H9 (cell line): ENCODE measurements at regions not wholly inside any gene's neighbourhood (a gene's known extent, or its start where the extent isn't known, plus 50 kb on each side); places are given as distances from the start of the nearest gene placed in this dataset.
A peak's percentile ranks its signal among the peaks of the same experiment; 100 is the strongest.

Source experiments
- DNase-seq: peaks from one replicate; pipeline ENCODE4 v3.0.0-alpha.2; 2017
- H2AFZ ChIP-seq: one replicate; pipeline ENCODE4 v1.6.1; 2013; ENCODE audit warnings: mild to moderate bottlenecking, low read length, control low read depth, moderate library complexity
- H2AK5ac ChIP-seq: 2 replicates; pipeline ENCODE4 v1.6.1; 2013; ENCODE audit warnings: low read length, control low read depth, mixed read lengths; ENCODE audit not compliant: insufficient read length
- H2BK120ac ChIP-seq: one replicate; pipeline ENCODE4 v1.6.1; 2013; ENCODE audit warnings: low read depth, mild to moderate bottlenecking, low read length, control low read depth, inconsistent platforms; ENCODE audit not compliant: poor library complexity, severe bottlenecking
- H2BK12ac ChIP-seq: 2 replicates; pipeline ENCODE4 v1.6.1; 2013; ENCODE audit warnings: low read length, control low read depth, mixed read lengths, low read depth; ENCODE audit not compliant: insufficient read length
- H2BK15ac ChIP-seq: 2 replicates; pipeline ENCODE4 v1.6.1; 2013; ENCODE audit warnings: low read depth, low read length, control low read depth
- H2BK20ac ChIP-seq: one replicate; pipeline ENCODE4 v1.6.1; 2013; ENCODE audit warnings: low read depth, mild to moderate bottlenecking, low read length, control low read depth, inconsistent platforms; ENCODE audit not compliant: poor library complexity, severe bottlenecking
- H2BK5ac ChIP-seq: 2 replicates; pipeline ENCODE4 v1.6.1; 2013; ENCODE audit warnings: low read length, control low read depth, mixed read lengths; ENCODE audit not compliant: insufficient read length
- H3K14ac ChIP-seq: 2 replicates; pipeline ENCODE4 v1.6.1; 2013; ENCODE audit warnings: low read length, control low read depth; ENCODE audit not compliant: insufficient read depth
- H3K18ac ChIP-seq: 2 replicates; pipeline ENCODE4 v1.6.1; 2013; ENCODE audit warnings: low read depth, mild to moderate bottlenecking, mixed read lengths, low read length, control low read depth; ENCODE audit not compliant: insufficient read length
- H3K23ac ChIP-seq: 2 replicates; pipeline ENCODE4 v1.6.1; 2013; ENCODE audit warnings: low read length, control low read depth, mixed read lengths, low read depth; ENCODE audit not compliant: insufficient read length
- H3K23me2 ChIP-seq: 2 replicates; pipeline ENCODE4 v1.6.1; 2013; ENCODE audit warnings: low read depth, mild to moderate bottlenecking, mixed read lengths, low read length, control low read depth; ENCODE audit not compliant: insufficient read length, poor library complexity, severe bottlenecking
- H3K27ac ChIP-seq: 2 replicates; pipeline ENCODE4 v1.5.1; 2013; ENCODE audit warnings: low read length, control low read depth, mixed read lengths, low read depth; ENCODE audit not compliant: insufficient read length
- H3K27me3 ChIP-seq: 2 replicates; pipeline ENCODE4 v1.6.1; 2013; ENCODE audit warnings: low read length, control low read depth, inconsistent platforms; ENCODE audit not compliant: insufficient read depth
- H3K4ac ChIP-seq: 2 replicates; pipeline ENCODE4 v1.6.1; 2013; ENCODE audit warnings: low read depth, mild to moderate bottlenecking, control low read depth, inconsistent platforms, low read length, moderate library complexity
- H3K4me1 ChIP-seq: 2 replicates; pipeline ENCODE4 v1.6.1; 2013; ENCODE audit warnings: low read length, control low read depth, inconsistent platforms; ENCODE audit not compliant: insufficient read depth
- H3K4me2 ChIP-seq: 2 replicates; pipeline ENCODE4 v1.6.1; 2013; ENCODE audit warnings: low read length, control low read depth, mixed read lengths; ENCODE audit not compliant: insufficient read length, insufficient read depth
- H3K56ac ChIP-seq: 2 replicates; pipeline ENCODE4 v1.6.1; 2013; ENCODE audit warnings: low read depth, mild to moderate bottlenecking, mixed read lengths, low read length, control low read depth; ENCODE audit not compliant: insufficient read length
- H3K79me1 ChIP-seq: 2 replicates; pipeline ENCODE4 v1.6.1; 2013; ENCODE audit warnings: low read depth, mild to moderate bottlenecking, moderate library complexity, low read length, control low read depth, inconsistent platforms; ENCODE audit not compliant: insufficient read depth, poor library complexity, severe bottlenecking
- H3K79me2 ChIP-seq: 2 replicates; pipeline ENCODE4 v1.6.1; 2013; ENCODE audit warnings: low read length, control low read depth, inconsistent platforms; ENCODE audit not compliant: insufficient read depth
- H3K9ac ChIP-seq: 2 replicates; pipeline ENCODE4 v1.6.1; 2013; ENCODE audit warnings: low read length, control low read depth, mixed read lengths; ENCODE audit not compliant: insufficient read length; ENCODE audit errors: extremely low read depth
- H3K9me3 ChIP-seq: one replicate; pipeline ENCODE4 v1.6.1; 2013; ENCODE audit warnings: low read depth, low read length, inconsistent platforms; ENCODE audit not compliant: control insufficient read depth
- H3T11ph ChIP-seq: one replicate; pipeline ENCODE4 v1.6.1; 2013; ENCODE audit warnings: mild to moderate bottlenecking, low read length, control low read depth, inconsistent platforms
- H4K20me1 ChIP-seq: one replicate; pipeline ENCODE4 v1.6.1; 2013; ENCODE audit not compliant: control insufficient read depth, insufficient read length, insufficient read depth
- H4K5ac ChIP-seq: 2 replicates; pipeline ENCODE4 v1.6.1; 2013; ENCODE audit warnings: low read depth, mild to moderate bottlenecking, mixed read lengths, low read length, control low read depth; ENCODE audit not compliant: insufficient read length
- H4K8ac ChIP-seq: replicated peaks from 2 replicates; pipeline ENCODE4 v1.6.1; 2013; ENCODE audit warnings: low read length, control low read depth, mixed read lengths, low read depth; ENCODE audit not compliant: insufficient read length
- H4K91ac ChIP-seq: 2 replicates; pipeline ENCODE4 v1.6.1; 2013; ENCODE audit warnings: low read depth, mild to moderate bottlenecking, moderate library complexity, mixed read lengths, low read length, control low read depth; ENCODE audit not compliant: insufficient read length
- H3K27ac Mint-ChIP-seq, 3 experiments: 2 replicates in 2 of 3; 3 replicates in 1 of 3; pipeline ENCODE4 v1.8.0; 2020 to 2021; ENCODE audit warnings: mixed read lengths in 3 of 3, mild to moderate bottlenecking in 1 of 3, moderate library complexity in 1 of 3
- H3K27me3 Mint-ChIP-seq: 2 replicates; pipeline ENCODE4 v1.8.0; 2021; ENCODE audit warnings: low read depth, mild to moderate bottlenecking, moderate library complexity, mixed read lengths
- H3K36me3 Mint-ChIP-seq, 3 experiments: 2 replicates in 2 of 3; 3 replicates in 1 of 3; pipeline ENCODE4 v1.8.0; 2020 to 2021; ENCODE audit warnings: low read depth in 3 of 3, mixed read lengths in 3 of 3; ENCODE audit not compliant: insufficient read depth in 1 of 3
- H3K4me1 Mint-ChIP-seq, 2 experiments: 2 replicates each; pipeline ENCODE4 v1.8.0; 2020; ENCODE audit warnings: mixed read lengths in 2 of 2
- H3K4me3 Mint-ChIP-seq, 2 experiments: 2 replicates in 1 of 2; 3 replicates in 1 of 2; pipeline ENCODE4 v1.8.0; 2020 to 2021; ENCODE audit warnings: mild to moderate bottlenecking in 2 of 2, mixed read lengths in 2 of 2, moderate library complexity in 1 of 2
- H3K9me3 Mint-ChIP-seq, 2 experiments: 2 replicates in 1 of 2; 3 replicates in 1 of 2; pipeline ENCODE4 v1.8.0; 2020; ENCODE audit warnings: mild to moderate bottlenecking in 2 of 2, mixed read lengths in 2 of 2, moderate library complexity in 1 of 2
- CTCF ChIP-seq: fragments of 200-600 bp; sonication (generic); conservative IDR thresholded peaks from 3 replicates; pipeline ENCODE4 v1.8.0; 2021; ENCODE audit warnings: antibody characterized with exemption, mild to moderate bottlenecking

- Histone ChIP-seq H3K23me2 (no peaks in the 10 kb centered on the region), H3K14ac (no peak overlapping the region), H3K9me3 (no peaks in the 10 kb centered on the region), H4K20me1 (no peaks in the 10 kb centered on the region), H4K5ac (no peak overlapping the region), H3K23ac (no peak overlapping the region), H3K27me3 (no peaks in the 10 kb centered on the region), H2BK12ac (no peak overlapping the region), H2BK15ac (no peak overlapping the region), H3T11ph (no peak overlapping the region), H3K9ac (no peak overlapping the region), H2BK20ac (no peak overlapping the region), H3K27ac (no peak overlapping the region), H3K79me2 (no peaks in the 10 kb centered on the region), H2AFZ (no peak overlapping the region), H3K18ac (no peak overlapping the region), H3K79me1 (no peaks in the 10 kb centered on the region), H4K91ac (no peak overlapping the region), H2AK5ac (no peak overlapping the region), H3K4ac (no peak overlapping the region), H3K4me2 (no peak overlapping the region), H2BK120ac (no peak overlapping the region), H2BK5ac (no peak overlapping the region), H3K4me1 (no peaks in the 10 kb centered on the region), H4K8ac (no peak overlapping the region), H3K56ac (no peak overlapping the region)
- DNase-seq = no peak
- H3K36me3 Mint-ChIP-seq = no peaks in the 10 kb centered on the region
- H3K4me1 Mint-ChIP-seq = no peaks in the 10 kb centered on the region
- no peak overlapping the region for H3K4me3 Mint-ChIP-seq
- TF ChIP-seq CTCF = no peak
- H3K27me3 Mint-ChIP-seq = no peaks in the 10 kb centered on the region
- peak overlapping the region in 1 of 3 experiments; percentile 10; a peak in 2 of 7 replicates for H3K27ac Mint-ChIP-seq
- no peaks in the 10 kb centered on the region for H3K9me3 Mint-ChIP-seq
Measured at GRCh38 chr13:83499286-83499685, 383.0 kb downstream of the SLITRK1 start.
